Ramos (cell line): ENCODE measurements at regions not wholly inside any gene's neighbourhood (a gene's known extent, or its start where the extent isn't known, plus 50 kb on each side); places are given as distances from the start of the nearest gene placed in this dataset.

Source experiments
- in situ Hi-C: fragments of 300-500 bp; cut with MboI; formaldehyde crosslinking; loops from one replicate; pipeline ENCODE4 v1.14.3; 2022; ENCODE audit warnings: low sequenced_read_pairs; ENCODE audit not compliant: unreplicated experiment

GRCh38 chr4:19152264-19152663 is 1099.4 kb upstream of the SLIT2 start:
- in situ Hi-C loops, result no loop called here

- in situ Hi-C loops, result no loop called here
These were observed 1100.0 kb upstream of the SLIT2 start for GRCh38 chr4:19151684-19152083.

GRCh38 chr4:19146038-19146437 is 1105.7 kb upstream of the SLIT2 start:
- in situ Hi-C loops, result no loop called here

DNA sequence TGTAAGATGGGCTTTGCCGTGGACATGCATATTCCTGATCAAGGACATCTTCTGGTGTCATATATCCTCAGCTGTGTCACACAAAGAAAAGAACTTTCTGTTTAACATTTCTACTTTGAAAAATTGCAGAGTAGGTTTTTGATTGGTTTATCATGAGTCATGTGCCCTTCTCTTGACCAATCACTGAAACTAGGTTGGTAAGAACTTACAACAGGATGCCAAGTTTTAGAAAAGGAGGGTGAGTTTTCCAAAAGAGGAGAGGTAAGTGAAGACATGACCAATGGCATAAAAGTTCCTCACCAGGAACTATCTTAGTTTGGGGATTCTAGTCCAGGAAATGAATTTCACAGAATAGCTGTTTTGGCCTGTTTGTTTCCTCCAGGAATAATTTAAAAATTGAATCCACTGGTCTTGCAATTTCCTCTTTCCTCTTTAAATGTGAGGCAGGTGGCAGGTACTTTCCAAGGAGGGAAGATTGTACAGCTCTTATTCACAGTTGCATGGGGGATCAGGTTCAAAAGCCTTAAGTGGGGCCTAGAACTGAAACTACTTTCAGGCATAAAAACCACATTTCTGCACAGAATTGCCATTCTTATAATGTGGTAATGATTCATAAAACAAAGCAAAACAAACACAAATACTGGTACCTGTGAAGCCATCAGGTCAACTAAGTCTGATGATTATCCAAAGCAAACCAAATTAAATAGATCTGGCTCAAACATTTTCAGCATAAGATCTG is 1114.5 kb upstream of the LCORL start:
- in situ Hi-C loops, result no loop called here

DNA sequence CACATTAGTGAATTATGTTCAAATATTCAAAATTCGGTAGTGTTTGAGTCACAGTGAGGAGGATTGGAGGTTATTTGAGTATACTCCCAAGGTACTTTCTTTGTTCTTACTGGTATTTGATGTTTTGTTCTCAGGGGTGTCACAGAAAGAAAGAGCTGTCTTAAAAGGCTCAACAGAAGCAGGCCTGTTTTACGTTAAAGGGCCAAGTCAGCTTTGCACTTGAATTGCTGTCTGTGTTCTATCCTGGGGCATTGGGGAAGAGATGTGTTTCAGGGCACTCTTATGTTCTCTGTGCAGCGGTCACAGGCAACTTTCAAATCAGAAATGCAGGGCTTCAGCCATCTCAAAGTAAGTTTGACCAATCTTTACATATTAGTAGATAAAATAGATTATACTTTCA is 1113.1 kb upstream of the LCORL start:
- in situ Hi-C loops, result no loop called here

DNA sequence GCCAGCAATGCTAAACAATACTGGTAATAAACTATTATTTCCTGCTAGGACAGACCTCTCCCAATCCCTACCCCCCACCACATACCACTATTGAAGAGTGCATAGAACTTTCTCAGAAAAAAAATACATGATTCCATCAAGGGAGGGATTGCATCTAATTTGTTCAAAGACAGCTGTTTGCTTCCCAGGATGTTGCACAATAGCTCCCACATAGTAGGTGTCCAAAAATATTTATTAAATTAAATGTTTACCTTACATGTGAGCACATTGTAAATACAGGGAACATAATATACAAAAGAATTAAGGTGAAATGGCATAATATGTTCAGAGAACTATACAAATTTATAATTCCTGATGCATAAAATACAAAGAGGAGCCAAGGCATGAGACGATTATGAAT is 1111.8 kb upstream of the LCORL start:
- in situ Hi-C loops, result no loop called here

GRCh38 chr4:19130866-19131265 is 1109.3 kb upstream of the LCORL start:
- in situ Hi-C loops, result no loop called here

DNA sequence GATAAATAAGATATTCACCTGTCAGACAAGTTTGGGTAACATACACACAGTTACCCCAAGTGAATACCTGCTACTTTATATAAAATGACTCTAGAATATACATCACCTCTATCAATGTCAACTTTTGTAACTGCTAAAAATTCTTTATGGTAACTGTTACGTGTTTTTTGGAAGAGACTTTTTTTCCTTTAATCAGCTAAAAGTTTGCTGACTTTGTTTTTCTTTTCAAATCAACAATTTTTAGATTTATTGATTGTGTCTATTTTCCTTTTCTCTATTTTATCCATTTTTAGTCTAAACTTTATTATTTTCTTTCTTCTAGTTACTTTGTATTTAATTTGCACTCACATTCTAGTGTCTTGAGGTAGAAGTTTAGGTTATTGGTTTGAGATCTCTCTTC is 1106.6 kb upstream of the LCORL start:
- in situ Hi-C loops, result no loop called here

GRCh38 chr4:19126903-19127302 is 1105.3 kb upstream of the LCORL start:
- in situ Hi-C loops, result no loop called here

GRCh38 chr4:19123681-19124080 is 1102.1 kb upstream of the LCORL start:
- in situ Hi-C loops, result no loop called here

- in situ Hi-C loops, result no loop called here
These were observed 1098.5 kb upstream of the LCORL start for GRCh38 chr4:19119904-19120560.

DNA sequence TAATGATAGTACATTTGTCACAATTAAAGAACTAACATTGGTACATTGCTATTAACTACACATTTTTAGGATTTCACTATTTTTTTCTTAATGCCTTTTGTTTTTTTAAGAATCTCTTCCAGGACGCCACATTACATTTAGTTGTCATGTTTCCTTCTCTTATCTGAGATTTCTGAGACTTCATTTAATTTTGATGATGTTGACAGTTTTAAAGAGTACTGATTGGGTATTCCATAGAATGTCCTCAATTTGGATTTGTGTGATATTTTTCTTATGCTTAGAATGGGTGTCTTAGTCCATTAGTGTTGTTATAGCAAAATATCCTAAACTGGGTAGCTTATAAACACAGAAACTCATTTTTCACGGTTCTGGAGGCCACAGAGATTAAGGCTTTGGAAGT is 1095.5 kb upstream of the LCORL start:
- in situ Hi-C loops, result no loop called here

- in situ Hi-C loops, result no loop called here
These were observed 1082.6 kb upstream of the LCORL start for GRCh38 chr4:19104176-19104575.

DNA sequence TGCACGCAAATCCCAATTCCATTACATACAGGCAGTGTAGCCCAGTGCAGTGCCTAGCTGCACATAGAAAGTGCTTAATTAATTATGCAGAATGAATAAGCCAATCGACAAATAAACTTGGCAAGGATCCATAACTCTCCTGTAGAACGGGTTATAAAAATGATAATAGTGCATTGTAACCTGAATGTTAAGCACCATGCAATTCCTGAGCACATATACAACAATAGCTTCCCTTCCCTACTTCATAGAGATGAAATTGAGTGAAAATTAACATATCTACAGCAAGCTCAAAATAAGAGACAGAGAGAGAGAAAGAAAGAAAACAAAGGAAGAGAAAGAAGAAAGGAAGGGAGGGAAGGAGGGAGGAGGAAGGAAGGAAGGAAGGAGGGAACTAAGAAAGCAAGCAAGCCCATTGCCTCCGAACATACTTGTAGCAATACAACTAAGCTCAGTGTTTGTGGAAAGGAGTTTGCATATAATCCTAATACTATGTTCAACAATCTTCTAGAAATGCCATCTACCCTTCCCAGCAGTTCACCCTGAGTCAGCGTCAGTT is 1074.0 kb upstream of the LCORL start:
- in situ Hi-C loops, result no loop called here

DNA sequence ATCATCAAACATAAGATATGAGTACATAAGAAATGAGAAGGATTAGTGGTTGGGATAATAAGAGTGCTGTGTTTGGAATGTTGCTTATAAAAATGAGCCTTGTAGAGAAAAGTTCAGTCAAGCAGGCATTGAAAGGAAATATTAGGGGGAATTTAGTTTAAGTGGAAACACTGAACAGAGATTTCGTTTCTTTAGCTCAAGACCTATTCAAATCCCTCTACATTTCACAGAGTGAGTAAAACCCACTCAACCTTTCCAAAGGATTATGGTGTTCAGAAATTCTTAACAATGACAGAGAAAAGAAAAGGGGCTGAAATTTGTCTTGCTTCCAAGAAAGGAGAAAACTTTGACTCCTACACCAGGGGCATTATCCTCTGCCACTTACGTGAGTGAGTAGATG is 1072.4 kb upstream of the LCORL start:
- in situ Hi-C loops, result no loop called here

- in situ Hi-C loops, result no loop called here
These were observed 1071.2 kb upstream of the LCORL start for GRCh38 chr4:19092797-19093196.

- in situ Hi-C loops, result no loop called here
These were observed 1052.5 kb upstream of the LCORL start for GRCh38 chr4:19074036-19074435.

DNA sequence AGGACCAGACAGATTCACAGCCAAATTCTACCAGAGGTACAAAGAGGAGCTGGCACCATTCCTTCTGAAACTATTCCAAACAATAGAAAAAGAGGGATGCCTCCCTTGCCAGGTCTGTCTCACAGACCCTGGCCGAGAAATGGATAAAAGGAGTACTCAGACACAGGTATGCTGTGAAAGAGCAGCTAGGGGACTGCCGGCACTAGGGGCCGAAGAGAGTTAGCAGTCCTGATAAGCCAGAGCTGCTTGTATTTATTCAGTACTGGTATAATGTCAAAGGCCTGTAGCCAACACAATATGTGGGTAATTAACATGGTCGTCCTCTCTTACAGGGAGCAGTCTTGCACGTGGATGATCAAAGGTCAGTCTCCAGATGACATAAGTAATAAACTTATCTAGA is 1042.1 kb upstream of the LCORL start:
- in situ Hi-C loops, result no loop called here

GRCh38 chr4:19054916-19055315 is 1033.4 kb upstream of the LCORL start:
- in situ Hi-C loops, result no loop called here

- in situ Hi-C loops, result no loop called here
These were observed 1030.3 kb upstream of the LCORL start for GRCh38 chr4:19051831-19052230.

DNA sequence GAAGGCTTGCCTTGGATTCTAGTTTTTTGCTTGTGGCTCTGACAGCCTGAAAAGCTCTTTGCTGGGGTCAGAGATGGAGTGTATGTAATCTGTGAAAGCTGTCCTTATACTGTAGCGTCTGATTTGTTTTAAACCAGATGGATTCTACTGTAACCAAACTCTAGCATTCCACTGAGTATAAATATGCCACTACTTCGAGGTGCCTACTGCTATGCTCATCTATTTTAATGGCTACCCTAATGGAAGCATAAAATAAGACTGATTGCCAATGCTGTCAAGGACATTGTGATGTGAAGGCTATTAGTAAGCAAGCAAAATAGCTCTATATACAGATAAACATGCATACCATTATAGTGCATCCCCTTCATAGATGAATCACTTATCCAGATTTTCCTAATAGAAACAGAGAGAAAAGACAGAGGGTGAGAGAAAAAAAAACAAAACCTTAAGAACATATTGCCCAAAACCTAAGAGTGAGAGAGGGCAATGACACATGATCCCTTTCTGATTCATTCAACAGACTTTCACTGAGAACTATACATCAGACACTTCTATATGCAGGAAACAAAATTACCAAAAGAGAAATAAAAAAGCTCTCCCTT is 1025.8 kb upstream of the LCORL start:
- in situ Hi-C loops, result no loop called here
